ENCODE measurements at regions not wholly inside any gene's neighbourhood (a gene's known extent, or its start where the extent isn't known, plus 50 kb on each side); places are given as distances from the start of the nearest gene placed in this dataset.

DNA sequence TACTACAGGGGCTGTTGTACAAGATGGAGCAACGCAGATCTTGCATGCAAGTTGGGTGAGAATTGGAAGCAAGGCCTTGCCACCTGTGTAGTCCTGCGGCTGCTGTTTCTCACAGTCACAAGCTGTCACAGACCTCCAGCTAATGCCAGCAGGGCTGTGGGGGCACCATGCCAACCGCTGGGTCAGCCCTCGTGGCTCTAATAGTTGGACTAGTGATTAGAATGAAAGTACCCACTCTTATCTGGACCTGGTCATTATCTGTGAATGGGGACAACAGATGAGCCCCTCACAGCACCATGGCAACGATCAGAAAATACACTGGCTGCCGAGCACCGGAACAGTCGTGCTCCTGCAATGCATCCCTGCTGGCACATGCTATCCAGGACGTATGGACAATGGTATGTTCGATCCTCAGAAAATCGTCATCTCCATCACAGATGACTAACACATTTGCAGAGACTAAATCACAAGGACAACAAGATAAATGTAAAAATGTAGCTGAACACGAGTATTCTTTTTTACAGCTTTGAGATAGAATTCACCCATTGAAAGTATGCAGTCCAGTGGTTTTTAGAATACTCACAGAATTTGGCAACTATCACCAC lies 80.4 kb upstream of the CALN1 start:
- H3K36me3 ChIP-seq (ENCODE audit: control insufficient read depth, insufficient read depth, low read length) = no peaks in the 10 kb centered on the region
- H3K4me3 ChIP-seq (ENCODE audit: low read depth, low read length) = no peak overlapping the region
- TF ChIP-seq, protein P1, sequence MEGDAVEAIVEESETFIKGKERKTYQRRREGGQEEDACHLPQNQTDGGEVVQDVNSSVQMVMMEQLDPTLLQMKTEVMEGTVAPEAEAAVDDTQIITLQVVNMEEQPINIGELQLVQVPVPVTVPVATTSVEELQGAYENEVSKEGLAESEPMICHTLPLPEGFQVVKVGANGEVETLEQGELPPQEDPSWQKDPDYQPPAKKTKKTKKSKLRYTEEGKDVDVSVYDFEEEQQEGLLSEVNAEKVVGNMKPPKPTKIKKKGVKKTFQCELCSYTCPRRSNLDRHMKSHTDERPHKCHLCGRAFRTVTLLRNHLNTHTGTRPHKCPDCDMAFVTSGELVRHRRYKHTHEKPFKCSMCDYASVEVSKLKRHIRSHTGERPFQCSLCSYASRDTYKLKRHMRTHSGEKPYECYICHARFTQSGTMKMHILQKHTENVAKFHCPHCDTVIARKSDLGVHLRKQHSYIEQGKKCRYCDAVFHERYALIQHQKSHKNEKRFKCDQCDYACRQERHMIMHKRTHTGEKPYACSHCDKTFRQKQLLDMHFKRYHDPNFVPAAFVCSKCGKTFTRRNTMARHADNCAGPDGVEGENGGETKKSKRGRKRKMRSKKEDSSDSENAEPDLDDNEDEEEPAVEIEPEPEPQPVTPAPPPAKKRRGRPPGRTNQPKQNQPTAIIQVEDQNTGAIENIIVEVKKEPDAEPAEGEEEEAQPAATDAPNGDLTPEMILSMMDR (IDR thresholded peaks at IDR 0.05; ENCODE audit: insufficient read depth, low read length, poor library complexity, severe bottlenecking) = no peak
- H3K27me3 ChIP-seq (ENCODE audit: control insufficient read depth, insufficient read depth, low read length) = no peaks in the 10 kb centered on the region
- no peak for DNase-seq (ENCODE audit: low read depth)

DNA sequence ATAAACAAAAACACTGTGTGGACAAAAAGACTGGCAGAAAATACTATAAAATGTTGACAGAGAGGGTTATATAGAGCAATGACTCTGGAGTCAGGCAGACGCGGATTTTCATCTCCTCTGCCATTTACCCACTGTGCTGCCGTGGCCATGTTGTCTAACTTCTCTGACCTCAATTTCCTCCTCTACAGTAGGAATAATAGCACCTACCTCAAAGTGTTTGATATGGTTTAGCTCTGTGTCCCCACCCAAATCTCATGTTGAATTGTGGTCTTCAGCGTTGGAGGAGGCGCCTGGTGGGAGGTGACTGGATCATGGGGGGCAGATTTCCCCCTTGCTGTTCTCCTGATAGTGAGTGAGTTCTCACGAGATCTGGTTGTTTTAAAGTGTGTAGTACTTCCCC lies 78.2 kb upstream of the CALN1 start:
- TF ChIP-seq, protein P1 (IDR thresholded peaks at IDR 0.05; ENCODE audit: insufficient read depth, low read length, poor library complexity, severe bottlenecking) = no peak
- no peak for DNase-seq (ENCODE audit: low read depth)
- H3K36me3 ChIP-seq (ENCODE audit: control insufficient read depth, insufficient read depth, low read length) = no peaks in the 10 kb centered on the region
- no peaks in the 10 kb centered on the region for H3K27me3 ChIP-seq (ENCODE audit: control insufficient read depth, insufficient read depth, low read length)
- no peak overlapping the region for H3K4me3 ChIP-seq (ENCODE audit: low read depth, low read length)

DNA sequence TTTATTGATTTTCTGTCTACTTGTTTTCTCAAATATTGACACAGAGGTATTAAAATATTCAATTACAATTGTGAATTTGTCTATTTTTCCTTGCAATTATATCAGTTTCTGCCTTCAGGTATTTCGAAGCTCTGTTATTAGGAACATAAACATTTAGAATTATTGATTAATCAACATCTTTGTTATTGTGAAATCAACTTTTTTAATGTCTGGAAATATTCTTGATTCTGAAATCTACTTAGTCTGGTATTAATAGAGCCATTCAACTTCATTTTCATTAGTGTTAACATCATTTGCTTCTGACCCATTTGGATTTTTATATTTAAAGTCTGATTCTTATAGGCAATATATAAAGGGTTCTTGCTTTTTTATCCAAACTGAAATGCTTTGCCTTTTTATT lies 69.8 kb upstream of the CALN1 start:
- TF ChIP-seq, protein P1 (IDR thresholded peaks at IDR 0.05; ENCODE audit: insufficient read depth, low read length, poor library complexity, severe bottlenecking) = no peak
- Histone ChIP-seq H3K36me3 (ENCODE audit: control insufficient read depth, insufficient read depth, low read length) (no peaks in the 10 kb centered on the region), H3K4me3 (ENCODE audit: low read depth, low read length) (no peak overlapping the region), H3K27me3 (ENCODE audit: control insufficient read depth, insufficient read depth, low read length) (no peaks in the 10 kb centered on the region)
- DNase-seq (ENCODE audit: low read depth) = no peak

DNA sequence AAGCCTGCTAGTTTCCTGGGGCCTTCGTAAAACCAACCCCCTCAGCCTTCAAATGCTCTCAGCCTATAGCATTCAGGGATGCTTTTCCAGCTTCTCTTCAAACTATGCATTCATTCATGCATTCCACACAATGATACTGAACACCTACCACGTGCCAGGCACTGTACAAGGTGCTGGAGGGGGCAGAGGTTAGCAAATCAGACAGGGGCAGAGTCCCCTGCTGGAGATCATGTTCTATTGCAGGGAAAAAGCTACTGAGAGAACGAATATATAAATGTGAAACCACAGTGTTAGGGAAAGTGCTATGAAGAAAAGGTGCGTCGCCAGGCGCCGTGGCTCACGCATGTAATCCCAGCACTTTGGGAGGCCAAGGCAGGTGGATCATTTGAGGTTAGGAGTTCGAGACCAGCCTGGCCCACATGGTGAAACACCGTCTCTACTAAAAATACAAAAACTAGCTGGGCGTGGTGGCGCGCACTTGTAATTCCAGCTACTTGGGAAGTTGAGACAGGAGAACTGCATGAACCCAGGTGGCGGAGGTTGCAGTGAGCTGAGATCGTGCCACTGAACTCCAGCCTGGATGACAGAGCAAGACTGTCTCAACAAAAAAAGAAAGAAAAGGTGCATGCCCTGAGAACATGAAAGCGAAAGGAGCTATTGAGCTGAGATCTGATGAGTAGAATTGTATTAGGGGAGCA lies 64.6 kb upstream of the CALN1 start:
- Histone ChIP-seq H3K4me3 (ENCODE audit: low read depth, low read length) (no peak overlapping the region), H3K27me3 (ENCODE audit: control insufficient read depth, insufficient read depth, low read length) (no peaks in the 10 kb centered on the region)
- TF ChIP-seq, protein P1 (IDR thresholded peaks at IDR 0.05; ENCODE audit: insufficient read depth, low read length, poor library complexity, severe bottlenecking) = no peak

DNA sequence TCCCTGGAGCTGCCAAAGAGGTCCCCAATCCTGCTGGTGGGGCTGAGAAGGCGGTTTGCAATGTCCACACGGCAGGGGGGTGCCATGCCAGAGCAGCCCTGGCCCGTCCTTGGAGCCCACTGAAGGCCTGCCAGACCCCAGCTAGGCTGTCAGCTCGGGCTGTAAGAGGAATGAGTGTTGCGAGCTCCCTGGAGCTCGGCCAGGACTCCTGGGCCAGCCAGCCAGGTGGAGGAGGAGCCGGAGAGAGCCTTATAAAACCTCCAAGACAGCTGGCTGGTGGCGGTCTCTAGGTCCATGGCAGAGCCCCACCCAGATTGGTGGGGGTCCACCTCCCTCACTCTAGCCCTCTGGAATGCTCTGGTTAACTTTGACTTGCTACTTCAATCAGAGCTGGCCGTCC lies 55.1 kb upstream of the CALN1 start:
- no peak overlapping the region for H3K4me3 ChIP-seq (ENCODE audit: low read depth, low read length)
- no peaks in the 10 kb centered on the region for H3K27me3 ChIP-seq (ENCODE audit: control insufficient read depth, insufficient read depth, low read length)
- no peaks in the 10 kb centered on the region for H3K36me3 ChIP-seq (ENCODE audit: control insufficient read depth, insufficient read depth, low read length)
- TF ChIP-seq, protein P1 (IDR thresholded peaks at IDR 0.05; ENCODE audit: insufficient read depth, low read length, poor library complexity, severe bottlenecking) = no peak
- no peak for DNase-seq (ENCODE audit: low read depth)

More for the DNA sequence above, 64.6 kb upstream of the CALN1 start:
- no peaks in the 10 kb centered on the region for H3K36me3 ChIP-seq (ENCODE audit: control insufficient read depth, insufficient read depth, low read length)
- no peak for DNase-seq (ENCODE audit: low read depth)

DNA sequence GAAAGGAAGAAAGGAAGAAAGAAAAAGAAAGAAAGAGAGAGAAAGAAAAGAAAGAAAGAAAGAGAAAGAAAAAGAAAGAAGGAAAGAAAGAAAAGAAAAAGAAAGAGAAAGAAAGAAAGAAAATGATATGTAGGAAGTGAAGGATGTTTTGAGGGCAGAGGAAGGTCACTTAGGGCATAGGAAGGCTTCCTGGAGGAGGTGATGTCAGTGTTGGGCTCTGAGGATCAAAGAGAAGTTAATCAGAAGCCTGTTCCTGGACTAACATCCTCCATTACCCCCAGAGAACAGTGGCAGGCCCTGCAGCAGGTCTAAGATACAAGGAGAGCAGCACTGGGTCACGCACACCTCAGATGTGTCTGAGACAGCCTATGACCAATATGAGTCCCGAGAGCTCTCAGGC lies 54.7 kb upstream of the CALN1 start:
- DNase-seq (ENCODE audit: low read depth) = no peak
- no peaks in the 10 kb centered on the region for H3K27me3 ChIP-seq (ENCODE audit: control insufficient read depth, insufficient read depth, low read length)
- H3K36me3 ChIP-seq (ENCODE audit: control insufficient read depth, insufficient read depth, low read length) = no peaks in the 10 kb centered on the region
- no peak overlapping the region for H3K4me3 ChIP-seq (ENCODE audit: low read depth, low read length)
- TF ChIP-seq, protein P1 (IDR thresholded peaks at IDR 0.05; ENCODE audit: insufficient read depth, low read length, poor library complexity, severe bottlenecking) = no peak
